HG03520 (cell line): ENCODE measurements at regions not wholly inside any gene's neighbourhood (a gene's known extent, or its start where the extent isn't known, plus 50 kb on each side); places are given as distances from the start of the nearest gene placed in this dataset.
A peak's percentile ranks its signal among the peaks of the same experiment; 100 is the strongest.

Experiments
- ATAC-seq: cut with Tn5 transposase; IDR thresholded peaks from one replicate; pipeline ENCODE4 v1.9.1; 2021; ENCODE audit warnings: mild to moderate bottlenecking, moderate library complexity; ENCODE audit not compliant: unreplicated experiment

DNA sequence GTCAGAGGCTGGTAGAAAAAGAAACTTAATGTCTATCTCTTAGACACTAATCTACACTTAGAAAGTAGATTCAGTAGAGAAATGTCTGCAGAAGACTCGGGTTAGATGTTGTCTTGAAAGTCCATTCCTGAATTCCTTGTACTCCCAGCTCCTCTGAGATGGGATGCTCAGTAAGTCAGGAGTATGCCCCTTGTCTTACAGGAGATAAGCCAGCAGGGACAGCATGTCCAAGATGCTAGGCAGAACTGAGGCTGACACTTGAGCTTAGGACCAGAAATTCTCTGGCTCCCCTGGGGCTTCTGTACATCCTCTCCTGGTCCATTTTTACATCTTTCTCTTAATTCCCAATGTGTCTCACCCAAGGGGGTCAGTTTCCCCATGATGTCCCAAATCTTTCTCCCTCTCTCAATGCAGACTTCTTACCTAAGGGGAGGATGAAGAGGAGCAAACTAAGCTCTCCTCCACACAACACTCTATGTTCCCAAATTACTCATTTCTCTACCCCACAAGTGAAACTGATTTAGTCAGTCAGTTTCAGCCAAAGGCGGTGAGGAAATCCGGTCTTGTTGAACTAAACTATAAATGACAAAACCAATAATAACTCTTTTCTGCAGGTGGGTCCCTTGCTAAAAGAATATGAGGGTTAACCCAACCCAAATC is 558.2 kb upstream of the DIPK2B start:
- peak; percentile 64 for ATAC-seq

DNA sequence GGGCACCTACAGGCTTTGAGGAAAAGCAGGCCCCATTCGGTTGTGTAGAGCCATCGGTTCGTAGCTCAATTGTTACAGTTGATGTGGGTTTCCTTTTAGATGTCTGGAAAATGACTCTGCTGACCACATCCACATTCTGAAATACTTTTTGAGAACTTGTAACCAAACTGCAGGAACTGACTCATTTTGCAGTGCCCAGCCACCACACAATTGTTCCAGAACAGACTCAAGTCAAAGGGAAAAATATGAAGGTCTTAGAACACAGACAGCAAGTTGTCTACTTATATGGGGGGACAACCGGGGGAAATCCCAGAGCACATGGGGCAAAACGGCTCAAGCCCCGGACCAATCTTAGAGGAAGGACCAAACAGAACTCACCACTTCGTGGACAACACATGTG is 557.6 kb upstream of the DIPK2B start:
- peak; percentile 23 for ATAC-seq

DNA sequence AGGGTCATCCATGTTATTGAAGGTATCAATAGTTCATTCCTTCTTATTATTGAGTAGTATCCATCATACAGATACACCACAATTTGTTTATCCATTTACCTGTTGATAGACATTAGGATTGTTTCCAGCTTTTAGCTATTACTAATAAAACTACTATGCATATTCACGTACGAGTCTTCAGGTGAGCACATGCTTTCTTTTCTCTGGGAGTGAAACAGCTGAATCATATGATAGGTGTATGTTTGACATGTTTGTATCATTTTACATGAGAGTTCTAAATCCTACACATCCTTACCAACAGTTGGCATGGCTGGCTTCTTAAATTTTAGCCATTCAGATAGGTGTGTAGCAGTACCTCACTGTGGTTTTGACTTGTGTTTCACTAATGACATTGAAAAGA is 556.6 kb upstream of the DIPK2B start:
- ATAC-seq: no peak

DNA sequence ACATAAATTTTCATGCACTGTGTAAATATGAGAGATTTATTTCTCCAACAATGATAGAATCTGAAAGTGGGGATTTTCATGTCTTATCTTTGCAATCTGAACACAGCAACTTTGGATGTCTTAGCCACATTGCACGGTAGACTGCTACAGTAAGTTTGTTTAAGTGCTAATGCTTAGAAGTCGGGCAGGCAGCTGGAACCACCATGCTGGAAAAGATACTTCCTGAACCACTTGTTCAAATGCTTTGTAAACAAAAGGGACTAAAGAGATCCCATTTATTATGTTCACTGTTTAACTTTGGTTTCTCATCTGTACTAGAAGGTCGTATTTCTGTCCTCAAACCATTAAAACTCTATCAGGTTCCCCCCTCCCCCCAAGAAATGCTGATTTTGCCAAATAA is 555.9 kb upstream of the DIPK2B start:
- no peak for ATAC-seq

DNA sequence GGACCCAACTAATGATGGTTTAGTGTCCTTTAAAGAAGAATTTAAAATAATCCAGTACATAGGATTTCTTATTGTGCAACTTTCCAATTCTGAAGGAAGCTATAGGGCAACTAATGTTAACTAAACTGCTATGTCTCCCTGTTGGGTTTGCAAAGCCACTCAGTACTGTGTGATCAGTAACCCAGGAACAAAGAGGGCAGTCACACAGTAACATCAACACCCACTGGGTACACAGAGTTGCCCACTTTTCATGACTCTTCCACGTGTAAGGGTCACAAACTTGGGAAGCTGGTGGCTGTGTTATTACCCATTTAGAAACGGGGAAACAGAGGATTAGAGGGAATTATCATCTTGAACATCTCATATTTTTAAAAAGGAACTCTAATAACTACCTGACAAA is 555.0 kb upstream of the DIPK2B start:
- no peak for ATAC-seq

- ATAC-seq: no peak
Observed at GRCh38 chrX:45751156-45751555, 550.5 kb upstream of the DIPK2B start.

DNA sequence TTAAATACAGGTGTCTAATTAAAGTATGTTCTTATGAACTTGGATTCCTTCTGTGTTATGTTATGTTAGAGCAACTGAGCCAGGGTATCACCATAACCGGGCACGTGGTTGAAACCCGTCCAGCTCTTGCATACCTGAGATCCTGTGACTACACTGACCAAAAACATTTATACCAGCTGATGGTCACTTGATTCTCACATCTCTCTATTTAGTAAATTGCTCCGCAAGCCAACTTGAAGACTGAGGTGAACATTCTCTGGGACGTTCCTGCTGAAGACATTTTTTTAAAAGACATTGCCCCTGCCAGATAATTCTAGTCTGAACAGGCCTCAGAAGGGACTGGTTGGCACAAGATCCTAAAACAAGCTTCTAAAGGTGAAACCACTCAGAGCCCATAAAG is 550.0 kb upstream of the DIPK2B start:
- ATAC-seq: no peak

DNA sequence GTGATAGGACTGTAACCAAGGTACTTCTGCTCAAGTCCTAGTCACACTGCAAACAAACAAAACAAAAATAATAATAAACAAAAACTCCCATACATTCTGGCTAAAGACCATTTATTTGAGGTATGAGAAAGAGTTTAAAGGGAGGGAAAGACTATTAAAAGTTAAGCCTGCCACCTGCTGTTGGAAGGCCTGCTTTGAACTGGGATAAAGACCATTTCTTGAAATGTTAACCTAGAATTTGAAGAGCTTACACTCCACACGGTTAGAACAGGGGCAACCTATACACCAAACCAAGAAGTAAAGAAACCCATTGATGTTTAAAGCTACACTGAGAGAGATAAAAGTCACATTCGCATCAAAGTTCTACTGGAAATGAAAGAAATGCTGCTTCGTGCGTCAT is 548.7 kb upstream of the DIPK2B start:
- no peak for ATAC-seq

DNA sequence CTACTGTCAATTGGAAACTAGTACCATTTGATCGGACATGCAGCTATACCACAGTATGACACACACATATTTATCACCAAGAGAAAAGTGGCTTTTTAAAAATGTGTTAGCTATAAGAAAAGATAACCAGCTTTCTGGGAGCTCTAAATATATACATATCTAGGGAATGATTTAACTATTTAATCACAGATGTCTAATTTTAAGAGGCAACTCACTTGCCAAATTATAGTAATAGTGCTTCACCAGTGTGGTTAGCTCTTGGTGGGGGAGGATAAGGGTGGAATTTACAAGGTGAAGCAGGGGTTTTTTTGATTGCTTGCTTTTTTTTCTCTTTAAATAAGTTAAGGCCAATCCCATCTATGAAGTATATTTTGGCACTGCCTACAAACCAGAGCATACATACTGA is 547.7 kb upstream of the DIPK2B start:
- ATAC-seq: no peak

DNA sequence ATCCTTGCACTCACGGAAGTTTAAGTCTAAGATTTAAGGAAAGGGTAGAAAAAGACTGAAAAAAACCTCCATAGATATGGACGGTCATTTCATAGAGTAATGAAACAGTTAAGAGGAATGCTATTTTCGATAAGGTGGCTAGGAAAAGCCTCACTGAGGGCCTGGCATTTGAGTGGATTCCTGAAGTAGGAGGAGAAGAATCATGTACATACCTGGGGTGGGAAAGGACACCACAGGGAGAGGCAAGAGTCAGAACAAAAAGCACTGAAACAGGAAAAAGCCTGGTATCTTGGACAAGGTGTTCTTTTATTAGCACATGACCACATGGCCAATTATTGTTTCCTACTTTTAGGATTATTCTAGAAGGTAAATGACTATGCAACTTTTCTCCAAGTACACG is 547.2 kb upstream of the DIPK2B start:
- no peak for ATAC-seq

GRCh38 chrX:45745479-45745878 is 544.8 kb upstream of the DIPK2B start:
- no peak for ATAC-seq

DNA sequence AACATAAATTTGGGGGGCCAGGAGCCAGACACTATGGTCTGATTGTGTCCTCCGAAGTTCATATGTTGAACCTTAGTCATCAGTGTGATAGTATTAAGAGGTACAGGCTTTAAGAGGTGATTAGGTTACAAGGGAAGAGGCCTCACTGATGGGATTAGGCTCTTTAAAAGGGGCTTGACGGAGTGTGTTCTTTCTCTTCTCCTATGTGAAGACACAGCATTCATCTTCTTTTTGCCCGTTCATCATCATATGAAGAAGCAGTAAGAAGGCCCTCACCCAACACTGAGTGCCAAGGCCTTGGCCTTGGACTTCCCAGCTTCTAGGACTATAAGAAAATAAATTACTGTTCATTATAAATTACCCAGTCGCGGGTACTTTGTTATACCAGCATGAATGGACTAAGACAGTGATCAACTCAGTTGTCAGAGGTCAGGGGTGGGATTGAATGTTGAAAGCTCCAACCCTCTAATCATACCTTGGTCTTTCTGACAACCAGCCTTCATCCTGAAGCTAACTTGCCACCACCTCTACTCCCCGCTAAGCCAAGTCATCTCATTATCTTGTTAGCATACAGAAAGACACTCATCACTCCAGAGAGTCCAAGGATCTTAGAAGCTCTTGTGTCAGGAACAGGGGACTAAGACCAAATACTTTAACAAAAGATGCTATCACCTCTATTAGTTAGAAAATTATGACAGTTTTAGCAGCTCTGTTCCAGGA is 543.4 kb upstream of the DIPK2B start:
- no peak for ATAC-seq

DNA sequence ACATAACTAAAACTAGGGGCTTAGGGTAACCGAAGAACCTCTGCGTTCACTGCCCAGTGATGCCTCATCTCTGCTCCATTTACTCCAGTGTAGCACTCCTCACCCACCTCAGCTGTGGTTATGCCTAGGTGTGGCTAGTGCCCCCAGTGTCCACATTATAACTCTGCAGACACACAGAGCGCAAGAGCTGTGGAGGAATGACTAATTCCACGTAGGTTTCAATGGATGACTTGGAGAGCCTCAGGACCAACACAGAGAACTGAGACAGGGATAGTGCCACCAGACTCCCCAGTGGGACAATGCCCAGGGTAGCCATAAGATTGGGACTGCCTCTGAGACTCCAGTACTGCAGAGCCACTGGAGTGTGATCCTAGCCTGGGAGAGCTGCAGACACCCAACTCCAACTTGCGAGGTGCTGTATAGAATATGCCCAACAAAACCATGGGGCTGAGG is 542.4 kb upstream of the DIPK2B start:
- ATAC-seq: no peak

DNA sequence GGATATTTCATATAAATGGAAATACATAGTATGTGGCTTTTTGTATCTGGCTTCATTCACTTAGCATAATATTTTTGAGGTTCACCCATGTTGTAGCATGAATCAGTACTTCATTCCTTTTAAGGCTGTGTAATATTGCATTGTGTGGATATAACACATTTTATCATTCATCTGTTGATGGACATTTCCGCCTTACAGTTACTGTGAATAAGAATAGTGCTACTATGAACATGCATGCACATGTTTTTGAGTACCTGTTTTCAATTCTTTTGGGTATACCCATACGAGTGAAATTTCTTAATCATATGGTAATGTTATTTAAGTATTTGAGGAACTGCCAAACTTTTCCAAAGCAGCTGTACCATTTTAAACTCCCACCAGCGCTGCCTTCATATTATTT is 539.6 kb upstream of the DIPK2B start:
- ATAC-seq: no peak

DNA sequence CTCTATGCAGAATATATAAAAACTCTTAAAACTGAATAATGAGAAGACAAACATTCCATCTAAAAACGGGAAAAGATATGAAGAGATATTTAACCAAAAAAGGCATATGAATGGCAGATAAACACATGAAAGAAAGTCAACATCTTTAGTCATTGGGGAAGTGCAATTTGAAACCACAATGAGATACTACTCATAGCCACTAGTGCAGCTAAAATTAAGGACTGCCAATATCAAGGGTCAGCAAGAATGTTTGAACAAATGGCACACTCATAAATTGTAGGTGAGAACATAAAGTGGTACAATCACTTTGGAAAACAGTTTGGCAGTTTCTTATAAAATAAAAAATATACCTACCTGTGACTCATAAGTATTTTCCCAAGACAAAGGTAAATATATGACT is 534.9 kb upstream of the DIPK2B start:
- no peak for ATAC-seq

DNA sequence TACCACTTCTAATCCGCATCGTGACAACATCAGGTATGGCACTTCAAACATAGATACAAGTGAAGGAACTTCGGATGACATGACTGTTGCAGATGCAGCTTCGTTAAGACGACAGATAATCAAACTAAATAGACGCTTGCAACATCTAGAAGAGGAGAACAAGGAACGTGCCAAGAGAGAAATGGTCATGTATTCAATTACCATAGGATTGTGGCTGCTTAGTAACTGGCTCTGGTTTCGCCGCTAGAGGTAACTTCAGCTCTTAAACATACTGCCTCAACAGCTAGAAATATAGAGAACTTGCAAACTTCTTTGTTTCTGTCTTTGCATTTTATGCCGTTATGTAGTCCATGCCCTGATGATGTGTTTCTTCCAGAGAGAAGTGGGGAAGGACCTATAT is 530.8 kb upstream of the DIPK2B start:
- ATAC-seq: no peak

DNA sequence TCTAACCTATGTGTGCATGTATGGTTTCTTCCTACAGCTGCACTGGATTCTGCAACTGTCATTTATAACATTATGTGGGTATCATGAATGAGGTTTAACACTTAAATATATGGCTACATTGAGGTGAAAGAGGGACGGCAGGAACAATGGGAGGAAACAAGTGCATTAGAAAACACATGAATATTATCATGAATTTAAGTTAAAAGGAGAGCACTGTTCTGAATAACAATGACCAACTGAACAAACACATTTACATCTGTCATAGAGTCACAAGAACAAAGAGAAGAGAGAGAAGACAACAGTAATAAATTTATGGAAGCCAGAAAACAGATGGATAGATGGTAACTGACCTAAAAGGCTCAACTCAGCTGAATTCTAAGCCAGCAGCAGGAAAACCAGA is 527.1 kb upstream of the DIPK2B start:
- ATAC-seq: no peak

DNA sequence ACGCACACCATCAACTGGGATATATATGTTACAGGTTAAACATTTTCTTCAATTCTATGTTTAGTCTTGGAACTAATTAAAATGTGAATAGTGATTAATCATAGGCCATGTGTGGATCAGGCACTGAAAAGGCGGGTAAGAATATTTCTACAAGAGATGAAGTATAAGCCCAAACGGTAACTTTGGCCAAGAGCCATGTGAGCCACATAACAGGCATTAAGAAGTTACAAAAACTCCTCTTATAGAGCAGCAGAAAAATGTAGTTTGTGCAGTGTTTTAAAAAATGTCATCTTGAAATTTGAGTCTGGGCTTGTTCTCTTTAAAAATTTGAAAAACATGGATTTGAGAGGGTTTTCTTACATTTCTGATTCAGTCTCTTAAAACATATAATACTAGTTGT is 521.8 kb upstream of the DIPK2B start:
- no peak for ATAC-seq

- no peak for ATAC-seq
Observed at GRCh38 chrX:45719751-45720501, 519.2 kb upstream of the DIPK2B start.

DNA sequence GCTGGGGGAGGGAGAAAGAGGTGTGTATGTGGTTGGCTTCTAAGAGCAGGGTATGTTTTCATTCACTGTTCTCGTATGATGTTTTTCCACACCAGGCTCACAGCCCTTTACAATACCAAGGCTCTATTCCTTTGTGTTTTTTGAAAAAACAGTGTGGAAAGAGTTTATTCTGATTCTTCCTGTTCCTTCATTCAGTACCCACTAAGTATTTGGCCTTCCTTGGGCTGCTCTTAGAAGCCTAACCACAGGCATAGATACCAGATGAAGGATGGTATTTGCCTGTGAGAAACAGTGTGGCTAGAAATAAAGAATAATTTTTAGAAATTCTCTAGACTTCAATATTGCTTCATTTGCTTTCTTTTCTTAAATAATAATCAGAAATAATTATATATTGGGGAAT is 518.0 kb upstream of the DIPK2B start:
- no peak for ATAC-seq

GRCh38 chrX:45716750-45717149 is 516.1 kb upstream of the DIPK2B start:
- ATAC-seq: no peak

- ATAC-seq: no peak
Observed at GRCh38 chrX:45715748-45716147, 515.1 kb upstream of the DIPK2B start.
